ENCODE measurements at regions not wholly inside any gene's neighbourhood (a gene's known extent, or its start where the extent isn't known, plus 50 kb on each side); places are given as distances from the start of the nearest gene placed in this dataset.
"Not testable (repeated sequence)": the region's sequence is repeated elsewhere in the genome, so short reads cannot be mapped to it uniquely, and the experiment has no call there.

- no peak for DNase-seq
Measured at GRCh38 chr1:96525657-96526557, 195.7 kb upstream of the PTBP2 start.

- not testable (repeated sequence) for DNase-seq
Measured at GRCh38 chr1:96528672-96529071, 192.9 kb upstream of the PTBP2 start.

DNA sequence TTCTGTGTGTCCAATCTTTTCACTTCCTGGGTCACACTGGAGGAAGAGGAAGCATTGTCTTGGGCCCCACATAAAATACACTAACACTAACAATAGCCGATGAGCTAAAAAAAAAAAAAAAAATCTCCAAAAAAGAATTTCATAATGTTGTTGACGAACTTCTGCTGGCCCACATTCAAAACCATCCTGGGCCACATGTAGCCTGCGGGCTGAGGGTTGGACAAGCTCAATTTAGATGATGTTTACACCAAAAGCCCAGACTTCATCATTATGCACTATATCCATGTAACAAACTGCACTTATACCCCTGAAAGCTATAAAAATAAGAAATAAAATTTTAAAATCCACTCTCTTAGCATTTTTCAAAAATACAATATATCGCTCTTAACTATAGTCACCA is 187.8 kb upstream of the PTBP2 start:
- DNase-seq = no peak

DNA sequence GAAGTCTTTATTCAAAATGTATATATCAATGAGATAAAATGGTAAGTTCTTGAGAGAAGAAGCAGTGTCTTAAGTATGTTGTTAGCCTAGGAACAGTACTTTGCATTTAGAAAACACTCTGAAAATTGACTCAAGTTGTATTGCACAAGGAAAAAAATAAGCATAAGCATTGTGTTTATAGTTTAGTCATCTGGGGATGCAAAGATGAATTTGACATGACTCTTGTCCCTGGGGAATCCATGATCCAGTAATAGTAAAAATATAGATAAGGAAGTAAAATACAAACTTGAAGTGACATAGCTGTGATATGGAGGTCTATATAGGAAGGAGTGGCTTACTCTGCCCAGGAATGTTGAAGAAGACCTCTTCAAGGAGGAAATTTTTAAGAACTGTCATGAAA is 185.0 kb upstream of the PTBP2 start:
- no peak for DNase-seq

DNA sequence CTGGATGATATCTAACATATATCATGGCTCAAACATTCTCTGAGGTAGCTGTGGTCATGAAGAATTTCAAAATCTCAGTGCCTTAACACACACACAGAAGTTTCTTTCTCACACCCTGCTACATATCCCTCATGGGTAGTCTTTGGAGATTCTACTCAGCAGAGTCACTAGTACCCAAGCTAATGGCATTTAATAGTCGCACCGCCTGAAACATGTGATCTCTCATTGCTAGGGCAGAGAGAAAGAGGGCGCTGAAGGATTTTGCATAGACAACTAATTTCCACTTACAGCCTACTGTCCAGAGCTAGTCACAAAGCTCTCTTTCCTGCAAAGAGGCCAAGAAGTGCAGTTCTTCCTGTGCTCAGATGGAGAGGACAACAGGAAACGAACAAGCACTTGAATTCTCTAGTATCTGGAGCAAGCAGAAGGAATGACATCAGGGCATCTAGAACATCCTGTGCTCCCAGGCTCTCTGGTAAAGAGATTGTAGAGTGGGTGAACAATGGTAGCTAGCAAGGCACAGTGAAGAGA is 183.4 kb upstream of the PTBP2 start:
- DNase-seq = no peak

DNA sequence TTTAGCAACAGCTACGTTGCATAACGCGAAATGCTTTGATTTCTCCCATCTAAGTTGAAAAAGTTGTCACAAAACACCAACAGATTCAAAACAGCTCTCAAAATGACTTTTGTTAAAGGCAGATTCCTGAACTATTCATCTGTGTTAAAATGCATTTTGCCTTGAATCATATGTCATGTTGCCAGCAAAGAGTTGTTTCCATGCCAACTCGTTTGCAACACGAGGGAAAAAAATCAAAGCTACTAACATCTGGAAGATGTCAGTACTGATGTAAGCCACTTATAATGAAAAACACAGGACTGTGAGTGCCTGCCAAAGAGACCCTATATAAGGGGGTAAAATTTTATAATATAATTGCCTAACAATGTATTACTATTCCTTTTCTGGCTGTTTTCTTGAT is 182.7 kb upstream of the PTBP2 start:
- no peak for DNase-seq

- DNase-seq = no peak
Measured at GRCh38 chr1:96541491-96541890, 180.1 kb upstream of the PTBP2 start.

DNA sequence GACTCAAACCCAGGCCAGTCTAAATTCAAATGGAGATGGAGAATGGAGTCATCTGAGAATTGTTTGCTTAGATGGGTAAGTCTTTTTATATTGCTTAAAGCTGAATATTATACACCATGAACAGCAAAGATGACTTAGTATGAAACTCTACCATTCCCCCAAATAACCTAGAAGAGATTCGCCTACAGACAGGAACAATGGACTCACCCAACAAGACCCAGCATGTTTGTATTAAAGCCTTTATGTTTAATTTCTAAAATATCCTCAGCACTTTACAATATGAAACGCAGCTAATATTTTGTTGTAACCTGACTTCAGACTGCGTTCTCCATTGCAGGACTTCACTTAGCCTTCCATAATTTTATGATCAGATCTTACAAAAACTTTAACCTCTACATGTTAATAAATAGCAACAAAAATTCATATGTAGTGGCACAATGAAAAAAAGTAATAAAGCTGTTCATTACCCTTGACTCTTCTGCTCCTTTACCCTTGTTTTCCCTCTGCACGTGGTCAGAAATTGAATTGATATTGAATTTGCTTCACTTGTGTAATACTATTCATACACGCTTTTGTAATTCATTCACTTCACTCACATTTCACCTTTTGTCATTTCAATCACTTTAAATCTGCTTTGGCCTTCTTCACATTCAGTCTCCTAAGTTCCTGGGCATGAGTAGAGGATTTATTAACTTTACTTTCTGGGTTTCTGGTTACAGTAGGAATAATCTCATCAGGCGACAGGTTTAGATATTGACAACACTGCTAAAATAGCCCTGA is 177.3 kb upstream of the PTBP2 start:
- no peak for DNase-seq

DNA sequence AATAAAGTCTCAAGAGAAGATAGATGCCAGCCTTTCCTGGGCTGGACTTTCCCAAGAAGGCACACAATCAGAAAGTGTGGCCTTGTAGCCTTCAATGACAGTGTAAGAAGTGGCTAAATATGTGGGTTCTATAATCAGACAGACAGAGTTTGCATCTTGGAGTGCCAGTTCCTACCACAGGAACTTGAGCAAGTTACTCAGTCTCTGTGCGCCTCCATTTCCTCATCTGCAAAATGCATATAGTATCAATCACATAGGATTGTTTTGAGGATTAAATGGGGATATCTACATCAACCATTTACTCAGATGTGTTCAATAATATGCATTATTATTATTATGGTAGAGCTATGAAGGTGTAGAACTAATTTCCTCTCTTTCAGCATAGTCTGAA is 176.8 kb upstream of the PTBP2 start:
- no peak for DNase-seq

DNA sequence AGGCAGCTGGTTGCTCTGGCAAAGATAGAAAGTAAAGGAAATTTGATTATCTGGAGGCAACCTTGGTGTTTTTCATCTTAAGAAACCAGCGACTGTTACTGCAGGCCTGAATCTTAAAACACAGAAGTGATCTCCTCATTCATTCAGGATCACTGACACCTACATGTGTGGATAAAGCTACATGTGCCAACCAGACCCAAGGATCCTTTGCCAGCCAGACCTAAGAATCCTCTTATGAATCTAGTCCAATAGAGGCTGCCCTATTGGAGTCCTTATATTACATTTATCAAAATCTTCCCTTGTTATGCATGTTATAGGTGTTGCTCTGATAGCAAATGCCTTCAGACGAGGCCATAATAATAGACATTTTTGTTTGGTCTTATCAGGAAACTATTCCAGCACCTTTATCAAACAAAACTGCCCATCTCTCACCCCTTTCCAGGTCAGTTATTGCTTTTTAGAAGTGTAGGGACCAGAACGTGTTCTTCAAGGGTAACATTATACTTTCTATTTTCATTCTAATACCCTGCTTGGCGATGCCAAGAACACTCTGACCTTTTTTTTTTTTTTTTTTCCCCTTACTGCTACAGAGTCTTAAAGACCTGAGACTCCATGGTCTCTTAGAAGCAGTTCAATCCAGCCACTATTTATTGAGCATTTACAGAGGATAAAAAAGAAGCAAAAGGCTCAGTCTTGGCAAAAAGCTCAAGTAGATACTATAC is 175.5 kb upstream of the PTBP2 start:
- no peak for DNase-seq

GRCh38 chr1:96550061-96550460 is 171.5 kb upstream of the PTBP2 start:
- DNase-seq = no peak

- no peak for DNase-seq
Measured at GRCh38 chr1:96552451-96552850, 169.1 kb upstream of the PTBP2 start.

DNA sequence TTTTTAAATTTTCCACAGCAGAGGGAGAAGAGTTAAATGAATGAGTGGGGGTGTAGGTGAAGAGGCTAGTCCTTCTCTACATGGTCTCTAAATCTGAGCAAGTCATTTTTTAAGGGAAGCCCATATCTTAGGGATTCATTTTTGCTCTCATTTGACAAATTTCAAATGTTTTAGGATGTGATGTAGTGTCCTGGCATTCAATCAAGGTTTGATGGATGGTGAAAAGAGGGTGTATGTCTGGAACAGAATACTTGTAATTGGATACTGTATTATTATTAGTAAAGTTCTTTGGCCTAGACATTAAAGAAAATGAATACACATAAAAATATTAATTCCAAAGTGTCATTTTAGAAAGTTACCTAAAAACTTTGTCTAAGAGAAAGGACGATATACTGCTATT is 167.8 kb upstream of the PTBP2 start:
- DNase-seq = no peak

GRCh38 chr1:96554364-96554763 is 167.2 kb upstream of the PTBP2 start:
- no peak for DNase-seq

GRCh38 chr1:96557336-96557735 is 164.2 kb upstream of the PTBP2 start:
- no peak for DNase-seq

GRCh38 chr1:96558635-96559034 is 162.9 kb upstream of the PTBP2 start:
- DNase-seq = no peak

DNA sequence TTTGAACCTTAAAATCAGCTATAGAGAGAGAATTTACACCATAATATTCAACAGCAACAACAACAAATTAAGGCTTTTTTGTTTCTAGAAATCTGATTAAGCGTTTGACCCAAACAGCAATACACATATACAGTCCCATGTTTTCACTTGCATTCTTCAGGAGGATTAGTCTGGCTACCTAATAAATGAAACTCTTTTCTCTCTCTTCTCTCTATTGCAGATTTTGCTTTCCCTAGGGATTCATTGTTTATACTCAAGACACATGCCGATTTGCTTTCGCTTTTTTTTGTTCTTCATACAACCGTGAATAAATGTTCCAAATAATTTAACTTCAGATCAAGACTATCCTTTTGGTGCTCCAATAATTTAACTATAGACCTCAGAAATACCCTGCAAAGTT is 162.4 kb upstream of the PTBP2 start:
- DNase-seq = no peak

GRCh38 chr1:96559707-96560596 is 161.6 kb upstream of the PTBP2 start:
- DNase-seq = peak; percentile 5

DNA sequence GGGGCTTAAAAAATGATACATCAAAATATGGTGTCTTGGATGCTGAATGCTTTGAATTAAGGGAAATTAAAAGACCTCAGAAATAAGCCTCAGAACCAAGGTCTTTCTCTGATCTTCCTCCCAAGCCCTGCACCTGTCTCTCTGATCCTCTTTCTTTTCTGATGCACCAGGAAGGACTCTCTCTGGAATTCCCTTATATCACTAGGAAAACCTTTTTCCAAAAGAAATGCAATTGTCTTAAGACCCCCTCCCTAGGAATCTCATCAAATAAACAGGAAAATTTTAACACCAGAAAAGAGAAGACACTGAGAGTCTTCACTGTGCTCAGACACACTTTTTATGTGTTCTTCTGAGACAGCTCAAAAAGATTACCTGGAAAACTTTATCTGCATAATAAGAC is 159.5 kb upstream of the PTBP2 start:
- DNase-seq = no peak

GRCh38 chr1:96564401-96564800 is 157.2 kb upstream of the PTBP2 start:
- not testable (repeated sequence) for DNase-seq

- peak; percentile 38 for DNase-seq
Measured at GRCh38 chr1:96565546-96565945, 156.0 kb upstream of the PTBP2 start.

GRCh38 chr1:96568639-96569038 is 152.9 kb upstream of the PTBP2 start:
- no peak for DNase-seq
